Stimulated activated CD4-positive, alpha-beta T cell treated with anti-CD3 and anti-CD28 coated beads, Interleukin-1b, Interleukin-23, amount 100 ng/mL, for 48 hours (primary cell): ENCODE measurements at regions not wholly inside any gene's neighbourhood (a gene's known extent, or its start where the extent isn't known, plus 50 kb on each side); places are given as distances from the start of the nearest gene placed in this dataset.

Experiments used
- DNase-seq: peaks from one replicate; pipeline ENCODE4 v3.0.0-alpha.2; 2020

DNA sequence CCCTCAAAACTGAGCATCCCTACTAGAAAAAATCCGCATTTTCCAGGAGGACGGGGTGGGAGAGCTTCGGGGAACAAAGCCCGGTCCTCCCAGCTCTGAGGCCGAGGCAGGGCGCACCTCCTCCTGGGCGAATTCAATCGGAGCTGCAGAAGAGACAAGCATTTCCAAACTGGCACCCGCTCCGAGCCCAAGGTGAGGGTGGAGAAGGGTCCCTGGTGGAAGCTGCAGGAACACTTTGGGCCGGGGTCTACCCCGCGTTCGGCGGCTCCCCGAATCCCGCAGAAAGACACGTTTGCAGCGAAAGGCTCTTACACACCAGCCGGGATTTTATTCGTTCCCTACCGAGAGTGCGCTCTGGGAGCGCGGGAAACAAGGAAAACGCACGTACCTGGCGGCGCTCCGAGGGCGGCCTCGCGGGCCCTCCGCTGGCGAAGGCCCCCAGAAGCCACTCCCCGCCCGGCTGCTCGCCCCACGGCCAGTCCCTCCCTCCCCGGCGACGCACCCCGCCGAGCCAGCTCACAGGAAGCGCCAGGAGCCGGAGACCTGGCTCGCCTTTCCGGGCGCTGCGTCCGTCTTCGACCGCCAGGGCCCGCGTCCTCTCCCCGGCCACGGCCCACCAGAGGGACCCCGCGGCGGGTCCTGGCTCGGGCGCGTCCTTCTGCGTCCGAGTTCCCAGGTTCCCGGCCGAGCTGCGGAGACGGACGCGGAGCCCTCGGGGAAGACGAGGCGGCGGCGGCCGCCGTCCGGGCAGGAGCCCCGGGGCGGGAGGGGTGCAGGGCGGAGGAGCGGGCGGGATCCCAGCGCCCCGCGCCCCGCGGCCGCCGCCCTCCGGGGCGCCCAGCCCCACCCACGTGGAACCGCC is 49.8 kb upstream of the BAHCC1 start:
- peak; percentile 62 for DNase-seq
